ENCODE measurements at regions not wholly inside any gene's neighbourhood (a gene's known extent, or its start where the extent isn't known, plus 50 kb on each side); places are given as distances from the start of the nearest gene placed in this dataset.
"Not testable (repeated sequence)": the region's sequence is repeated elsewhere in the genome, so short reads cannot be mapped to it uniquely, and the experiment has no call there.

- no peaks in the 10 kb centered on the region for H3K27me3 ChIP-seq
- H3K36me3 ChIP-seq: no peaks in the 10 kb centered on the region
- no peak overlapping the region for H3K4me3 ChIP-seq (ENCODE audit: low read depth in 1 of 2, low read length in 1 of 2)
- H3K4me1 ChIP-seq (ENCODE audit: control insufficient read depth in 1 of 2, insufficient read depth in 1 of 2, low read depth in 1 of 2, low read length in 1 of 2): no peaks in the 10 kb centered on the region
- no peak for TF ChIP-seq CTCF (IDR thresholded peaks at IDR 0.05)
- H3K27ac ChIP-seq: no peak overlapping the region
- no peaks in the 10 kb centered on the region for H3K9me3 ChIP-seq
Observed at GRCh38 chr2:221726894-221727513, 154.9 kb upstream of the EPHA4 start.

- Histone ChIP-seq H3K4me1 (ENCODE audit: control insufficient read depth in 1 of 2, insufficient read depth in 1 of 2, low read depth in 1 of 2, low read length in 1 of 2) (no peaks in the 10 kb centered on the region), H3K27ac (no peak overlapping the region), H3K9me3 (no peaks in the 10 kb centered on the region), H3K27me3 (no peaks in the 10 kb centered on the region), H3K4me3 (ENCODE audit: low read depth in 1 of 2, low read length in 1 of 2) (no peak overlapping the region), H3K36me3 (no peaks in the 10 kb centered on the region)
- no peak for TF ChIP-seq CTCF (IDR thresholded peaks at IDR 0.05)
Observed at GRCh38 chr2:221724631-221725203, 152.6 kb upstream of the EPHA4 start.

GRCh38 chr2:221724117-221724516 lies 152.0 kb upstream of the EPHA4 start:
- not testable (repeated sequence) for H3K27me3 ChIP-seq; H3K4me3 ChIP-seq (ENCODE audit: low read depth in 1 of 2, low read length in 1 of 2); H3K27ac ChIP-seq; H3K36me3 ChIP-seq; H3K4me1 ChIP-seq (ENCODE audit: control insufficient read depth in 1 of 2, insufficient read depth in 1 of 2, low read depth in 1 of 2, low read length in 1 of 2); H3K9me3 ChIP-seq

GRCh38 chr2:221716426-221717303 lies 144.6 kb upstream of the EPHA4 start:
- no peak overlapping the region for H3K27ac ChIP-seq
- H3K36me3 ChIP-seq: no peaks in the 10 kb centered on the region
- no peaks in the 10 kb centered on the region for H3K27me3 ChIP-seq
- H3K9me3 ChIP-seq: no peaks in the 10 kb centered on the region
- H3K4me3 ChIP-seq (ENCODE audit: low read depth in 1 of 2, low read length in 1 of 2): no peak overlapping the region
- H3K4me1 ChIP-seq (ENCODE audit: control insufficient read depth in 1 of 2, insufficient read depth in 1 of 2, low read depth in 1 of 2, low read length in 1 of 2): no peaks in the 10 kb centered on the region
- no peak for TF ChIP-seq CTCF (IDR thresholded peaks at IDR 0.05)

GRCh38 chr2:221715523-221716247 lies 143.6 kb upstream of the EPHA4 start:
- no peak for TF ChIP-seq CTCF (IDR thresholded peaks at IDR 0.05)
- H3K4me3 ChIP-seq (ENCODE audit: low read depth in 1 of 2, low read length in 1 of 2): no peak overlapping the region

More at GRCh38 chr2:221715523-221716247, 143.6 kb upstream of the EPHA4 start:
- Histone ChIP-seq H3K9me3 (no peaks in the 10 kb centered on the region), H3K27me3 (no peaks in the 10 kb centered on the region), H3K36me3 (no peaks in the 10 kb centered on the region), H3K4me1 (ENCODE audit: control insufficient read depth in 1 of 2, insufficient read depth in 1 of 2, low read depth in 1 of 2, low read length in 1 of 2) (no peaks in the 10 kb centered on the region), H3K27ac (no peak overlapping the region)

Data from neutrophil (primary cell).